A549 (cell line): ENCODE measurements at regions not wholly inside any gene's neighbourhood (a gene's known extent, or its start where the extent isn't known, plus 50 kb on each side); places are given as distances from the start of the nearest gene placed in this dataset.

ENCODE experiments used
- KDM1A ChIP-seq: fragments of 200-600 bp; sonication (generic); IDR thresholded peaks from 2 replicates; pipeline ENCODE4 v1.6.1; 2016; ENCODE audit warnings: low read depth, mild to moderate bottlenecking
- ZC3H11A ChIP-seq: fragments of 450-650 bp; IDR thresholded peaks from 2 replicates; pipeline ENCODE4 v1.6.1; 2014; ENCODE audit warnings: antibody characterized with exemption, mild to moderate bottlenecking
- ZFP36 ChIP-seq: fragments of 450-650 bp; IDR thresholded peaks from 2 replicates; pipeline ENCODE4 v1.6.1; 2014; ENCODE audit warnings: borderline replicate concordance; ENCODE audit not compliant: partially characterized antibody
- TF ChIP-seq, protein P1 (sequence below): fragments of >200 bp; sonication (Bioruptor Twin); formaldehyde crosslinking; IDR thresholded peaks from 3 replicates; pipeline ENCODE4 v1.5.1; 2016

DNA sequence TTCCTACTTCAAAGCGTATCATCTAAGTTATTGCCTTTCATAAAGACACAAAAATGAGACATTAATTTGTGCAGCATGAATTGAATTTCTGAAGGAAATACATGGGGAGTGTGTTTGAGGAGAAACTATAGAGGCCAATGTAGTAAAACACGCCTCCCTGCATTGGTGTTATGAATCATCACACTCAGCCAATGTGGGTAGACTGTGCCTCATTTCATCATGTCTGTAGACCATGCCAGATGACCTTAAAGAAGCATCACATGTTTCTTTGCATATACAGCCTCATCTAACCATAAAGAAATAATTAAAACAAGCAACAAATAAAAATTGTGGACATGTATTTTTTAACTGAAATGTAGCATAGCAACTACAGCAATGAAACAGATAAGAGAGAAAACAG, 486.0 kb upstream of the ADAMTS9 start:
- TF ChIP-seq ZC3H11A (no peak), ZFP36 (no peak), KDM1A (no peak)
- TF ChIP-seq, protein P1, sequence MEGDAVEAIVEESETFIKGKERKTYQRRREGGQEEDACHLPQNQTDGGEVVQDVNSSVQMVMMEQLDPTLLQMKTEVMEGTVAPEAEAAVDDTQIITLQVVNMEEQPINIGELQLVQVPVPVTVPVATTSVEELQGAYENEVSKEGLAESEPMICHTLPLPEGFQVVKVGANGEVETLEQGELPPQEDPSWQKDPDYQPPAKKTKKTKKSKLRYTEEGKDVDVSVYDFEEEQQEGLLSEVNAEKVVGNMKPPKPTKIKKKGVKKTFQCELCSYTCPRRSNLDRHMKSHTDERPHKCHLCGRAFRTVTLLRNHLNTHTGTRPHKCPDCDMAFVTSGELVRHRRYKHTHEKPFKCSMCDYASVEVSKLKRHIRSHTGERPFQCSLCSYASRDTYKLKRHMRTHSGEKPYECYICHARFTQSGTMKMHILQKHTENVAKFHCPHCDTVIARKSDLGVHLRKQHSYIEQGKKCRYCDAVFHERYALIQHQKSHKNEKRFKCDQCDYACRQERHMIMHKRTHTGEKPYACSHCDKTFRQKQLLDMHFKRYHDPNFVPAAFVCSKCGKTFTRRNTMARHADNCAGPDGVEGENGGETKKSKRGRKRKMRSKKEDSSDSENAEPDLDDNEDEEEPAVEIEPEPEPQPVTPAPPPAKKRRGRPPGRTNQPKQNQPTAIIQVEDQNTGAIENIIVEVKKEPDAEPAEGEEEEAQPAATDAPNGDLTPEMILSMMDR = no peak
